ENCODE measurements at regions not wholly inside any gene's neighbourhood (a gene's known extent, or its start where the extent isn't known, plus 50 kb on each side); places are given as distances from the start of the nearest gene placed in this dataset.
"Not testable (repeated sequence)": the region's sequence is repeated elsewhere in the genome, so short reads cannot be mapped to it uniquely, and the experiment has no call there.

DNA sequence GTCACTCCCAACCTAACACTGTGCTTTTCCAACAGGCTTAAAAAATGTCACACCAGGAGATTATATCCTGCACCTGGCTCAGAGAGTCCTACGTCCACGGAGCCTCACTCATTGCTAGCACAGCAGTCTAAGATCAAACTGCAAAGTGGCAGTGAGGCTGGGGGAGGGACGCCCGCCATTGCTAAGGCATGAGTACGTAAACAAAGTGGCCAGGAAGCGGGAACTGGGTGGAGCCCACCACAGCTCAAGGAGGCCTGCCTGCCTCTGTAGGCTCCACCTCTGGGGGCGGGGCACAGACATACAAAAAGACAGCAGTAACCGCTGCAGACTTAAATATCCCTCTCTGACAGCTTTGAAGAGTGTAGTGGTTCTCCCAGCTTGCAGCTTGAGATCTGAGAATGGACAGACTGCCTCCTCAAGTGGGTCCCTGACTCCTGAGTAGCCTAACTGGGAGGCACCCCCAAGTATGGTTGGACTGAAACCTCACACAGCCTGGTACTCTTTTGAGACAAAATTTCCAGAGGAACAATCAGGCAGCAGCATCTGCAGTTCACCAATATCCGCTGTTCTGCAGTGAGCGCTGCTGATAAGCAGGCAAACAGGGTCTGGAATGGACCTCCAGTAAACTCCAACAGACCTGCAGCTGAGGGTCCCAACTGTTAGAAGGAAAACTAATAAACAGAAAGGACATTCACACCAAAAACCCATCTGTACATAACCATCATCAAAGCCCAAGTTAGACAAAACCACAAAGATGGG lies 2986.4 kb upstream of the OR11H1 start:
- H3K4me2 ChIP-seq (ENCODE audit: low read length); H3K36me3 ChIP-seq (ENCODE audit: low read depth, low read length); ATAC-seq; H3K4me3 ChIP-seq (ENCODE audit: low read length); H3K9me2 ChIP-seq (replicated peaks; ENCODE audit: low read length); H3K9me3 ChIP-seq (ENCODE audit: low read length); H3F3A ChIP-seq (ENCODE audit: low read length, unreplicated experiment); H4K20me1 ChIP-seq (ENCODE audit: low read length); H2AFZ ChIP-seq (ENCODE audit: low read length); H3K79me2 ChIP-seq (ENCODE audit: low read length); H3K9ac ChIP-seq (ENCODE audit: low read length); H3K4me1 ChIP-seq (ENCODE audit: insufficient read depth, low read length); CTCF ChIA-PET; BruUV-seq (replicated peaks); DNase-seq; H3K27ac ChIP-seq (ENCODE audit: low read length); intact Hi-C loops (cut with micrococcal nuclease); H3K27me3 ChIP-seq (ENCODE audit: low read length); POLR2A ChIA-PET (ENCODE audit: unreplicated experiment): not testable (repeated sequence)

DNA sequence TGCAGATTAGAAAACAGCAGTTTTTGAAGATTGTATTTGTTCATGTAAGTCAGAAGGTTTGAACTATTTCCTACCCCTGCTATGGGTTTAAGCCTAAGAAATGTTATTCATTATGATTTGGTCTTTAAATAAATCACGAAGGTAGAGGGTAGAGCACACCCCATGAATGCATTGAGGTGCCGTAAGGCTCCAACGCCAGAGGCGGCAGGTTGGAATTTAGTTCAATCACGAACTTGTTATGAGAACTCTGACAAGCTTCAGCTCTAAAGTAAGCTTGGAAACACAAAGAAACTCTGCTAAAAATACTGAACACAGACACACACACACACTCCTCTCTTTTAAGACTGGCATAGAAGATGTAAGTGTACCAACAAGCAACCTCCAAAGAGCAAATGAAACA lies 2974.6 kb upstream of the OR11H1 start:
- H3K79me2 ChIP-seq (ENCODE audit: low read length); H3K4me1 ChIP-seq (ENCODE audit: insufficient read depth, low read length); H3K27me3 ChIP-seq (ENCODE audit: low read length); CTCF ChIA-PET; H3K9ac ChIP-seq (ENCODE audit: low read length); H4K20me1 ChIP-seq (ENCODE audit: low read length); intact Hi-C loops (cut with micrococcal nuclease); H3K4me2 ChIP-seq (ENCODE audit: low read length); H3K9me2 ChIP-seq (replicated peaks; ENCODE audit: low read length); ATAC-seq; H3K27ac ChIP-seq (ENCODE audit: low read length); BruUV-seq (replicated peaks); DNase-seq; H3K36me3 ChIP-seq (ENCODE audit: low read depth, low read length); H3F3A ChIP-seq (ENCODE audit: low read length, unreplicated experiment); H3K9me3 ChIP-seq (ENCODE audit: low read length); POLR2A ChIA-PET (ENCODE audit: unreplicated experiment); H3K4me3 ChIP-seq (ENCODE audit: low read length); H2AFZ ChIP-seq (ENCODE audit: low read length): not testable (repeated sequence)

- H3F3A ChIP-seq (ENCODE audit: low read length, unreplicated experiment); H3K79me2 ChIP-seq (ENCODE audit: low read length); H3K4me2 ChIP-seq (ENCODE audit: low read length); H3K27me3 ChIP-seq (ENCODE audit: low read length); H3K4me1 ChIP-seq (ENCODE audit: insufficient read depth, low read length); H4K20me1 ChIP-seq (ENCODE audit: low read length); H3K9me3 ChIP-seq (ENCODE audit: low read length); CTCF ChIA-PET; H3K9ac ChIP-seq (ENCODE audit: low read length); ATAC-seq; BruUV-seq (replicated peaks); H2AFZ ChIP-seq (ENCODE audit: low read length); H3K36me3 ChIP-seq (ENCODE audit: low read depth, low read length); H3K4me3 ChIP-seq (ENCODE audit: low read length); H3K9me2 ChIP-seq (replicated peaks; ENCODE audit: low read length); intact Hi-C loops (cut with micrococcal nuclease); DNase-seq; POLR2A ChIA-PET (ENCODE audit: unreplicated experiment); H3K27ac ChIP-seq (ENCODE audit: low read length): not testable (repeated sequence)
Measured at GRCh38 chr22:12554648-12555192, 2973.3 kb upstream of the OR11H1 start.

DNA sequence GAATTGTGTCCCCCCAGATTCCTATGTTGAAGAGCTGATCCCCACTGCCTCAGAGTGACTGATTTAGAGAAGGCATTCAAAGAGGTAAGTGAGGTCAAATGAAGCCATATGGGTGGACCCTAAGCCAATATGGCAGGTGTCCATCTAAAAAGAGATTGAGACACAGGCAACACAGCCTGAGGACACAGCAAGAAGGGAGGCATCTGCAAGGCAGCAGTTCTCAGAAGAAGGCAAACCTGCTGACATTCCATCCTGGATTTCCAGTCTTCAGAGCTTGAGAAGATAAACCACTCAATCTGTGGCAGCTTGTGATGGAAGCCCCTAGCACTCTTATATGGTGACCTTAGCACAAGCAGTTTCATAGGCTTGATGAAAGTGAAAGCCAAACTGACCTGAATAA lies 2956.5 kb upstream of the OR11H1 start:
- intact Hi-C loops (cut with micrococcal nuclease); DNase-seq; H3K9me2 ChIP-seq (replicated peaks; ENCODE audit: low read length); ATAC-seq; H3K4me2 ChIP-seq (ENCODE audit: low read length); H3K27me3 ChIP-seq (ENCODE audit: low read length); H3K36me3 ChIP-seq (ENCODE audit: low read depth, low read length); H3F3A ChIP-seq (ENCODE audit: low read length, unreplicated experiment); BruUV-seq (replicated peaks); H3K9me3 ChIP-seq (ENCODE audit: low read length); H3K27ac ChIP-seq (ENCODE audit: low read length); H3K79me2 ChIP-seq (ENCODE audit: low read length); CTCF ChIA-PET; H3K4me3 ChIP-seq (ENCODE audit: low read length); POLR2A ChIA-PET (ENCODE audit: unreplicated experiment); H4K20me1 ChIP-seq (ENCODE audit: low read length); H2AFZ ChIP-seq (ENCODE audit: low read length); H3K9ac ChIP-seq (ENCODE audit: low read length); H3K4me1 ChIP-seq (ENCODE audit: insufficient read depth, low read length): not testable (repeated sequence)

DNA sequence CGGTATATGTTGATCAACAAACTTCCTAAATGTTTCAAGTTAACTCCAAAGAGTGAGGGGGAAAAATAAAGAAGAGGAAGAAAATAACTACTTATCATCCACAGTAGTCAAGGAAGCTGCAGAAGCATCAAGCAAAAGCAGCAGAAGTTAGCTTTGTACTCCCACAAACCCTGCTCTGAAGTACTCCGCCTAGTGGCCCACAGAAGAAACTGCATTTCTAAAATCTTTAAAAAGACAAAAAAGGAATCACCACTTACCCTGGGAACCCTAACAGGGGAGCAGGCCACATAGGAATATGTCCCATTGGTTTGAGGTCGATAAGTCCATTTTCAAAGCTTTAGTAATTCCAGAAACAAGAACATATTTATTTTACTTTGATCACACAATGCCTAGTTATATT lies 2948.3 kb upstream of the OR11H1 start:
- H3K9ac ChIP-seq (ENCODE audit: low read length); BruUV-seq (replicated peaks); intact Hi-C loops (cut with micrococcal nuclease); ATAC-seq; H3K9me2 ChIP-seq (replicated peaks; ENCODE audit: low read length); H3K4me3 ChIP-seq (ENCODE audit: low read length); H3F3A ChIP-seq (ENCODE audit: low read length, unreplicated experiment); H3K4me2 ChIP-seq (ENCODE audit: low read length); CTCF ChIA-PET; DNase-seq; H3K9me3 ChIP-seq (ENCODE audit: low read length); POLR2A ChIA-PET (ENCODE audit: unreplicated experiment); H3K79me2 ChIP-seq (ENCODE audit: low read length); H3K4me1 ChIP-seq (ENCODE audit: insufficient read depth, low read length); H3K27me3 ChIP-seq (ENCODE audit: low read length); H2AFZ ChIP-seq (ENCODE audit: low read length); H3K27ac ChIP-seq (ENCODE audit: low read length); H3K36me3 ChIP-seq (ENCODE audit: low read depth, low read length); H4K20me1 ChIP-seq (ENCODE audit: low read length): not testable (repeated sequence)

DNA sequence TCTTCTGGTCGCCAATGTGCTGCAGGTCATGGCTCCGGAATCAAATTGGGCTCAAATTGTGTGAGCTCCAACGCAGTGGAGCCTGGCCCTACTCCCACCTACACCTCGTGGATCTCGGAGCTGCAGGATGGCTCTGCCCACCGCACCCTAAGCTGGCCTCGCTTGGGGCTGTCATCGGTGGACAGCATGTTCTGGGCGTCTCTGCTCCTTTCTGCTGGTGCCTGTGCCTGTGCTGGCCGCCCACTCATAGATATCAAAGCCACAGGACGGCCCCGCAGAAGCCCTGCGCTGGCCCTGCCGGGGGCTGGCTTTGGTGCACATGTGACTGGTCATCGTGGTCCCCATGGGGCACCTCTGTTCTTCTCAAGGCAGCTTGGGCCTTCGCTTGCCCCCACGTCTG lies 2943.5 kb upstream of the OR11H1 start:
- H3K27me3 ChIP-seq (ENCODE audit: low read length); H3K4me3 ChIP-seq (ENCODE audit: low read length); H3K9me3 ChIP-seq (ENCODE audit: low read length); H3K4me1 ChIP-seq (ENCODE audit: insufficient read depth, low read length); ATAC-seq; CTCF ChIA-PET; H3K36me3 ChIP-seq (ENCODE audit: low read depth, low read length); H3K27ac ChIP-seq (ENCODE audit: low read length); H2AFZ ChIP-seq (ENCODE audit: low read length); H3F3A ChIP-seq (ENCODE audit: low read length, unreplicated experiment); intact Hi-C loops (cut with micrococcal nuclease); DNase-seq; POLR2A ChIA-PET (ENCODE audit: unreplicated experiment); H3K9ac ChIP-seq (ENCODE audit: low read length); H3K9me2 ChIP-seq (replicated peaks; ENCODE audit: low read length); H4K20me1 ChIP-seq (ENCODE audit: low read length); H3K79me2 ChIP-seq (ENCODE audit: low read length); BruUV-seq (replicated peaks); H3K4me2 ChIP-seq (ENCODE audit: low read length): not testable (repeated sequence)

DNA sequence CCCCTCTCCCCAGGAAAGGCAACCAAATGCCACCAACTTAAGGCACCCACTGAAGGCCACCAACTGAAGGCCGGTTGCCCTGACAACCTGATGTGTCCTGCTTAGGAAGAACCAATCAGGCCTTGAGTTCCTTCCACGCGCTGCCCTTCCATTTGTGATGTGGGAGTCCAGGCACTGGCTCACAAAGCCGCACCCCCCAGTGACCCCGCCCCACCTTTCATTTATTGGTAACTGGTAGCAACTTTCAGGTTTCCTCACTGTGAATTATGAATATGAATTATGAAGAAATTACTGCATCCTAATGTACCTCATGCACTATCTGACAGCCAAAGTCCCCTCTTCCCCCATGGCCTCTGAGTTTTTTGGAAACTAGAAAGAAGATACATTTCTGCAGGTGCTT lies 2943.1 kb upstream of the OR11H1 start:
- H4K20me1 ChIP-seq (ENCODE audit: low read length); H3F3A ChIP-seq (ENCODE audit: low read length, unreplicated experiment); H3K9ac ChIP-seq (ENCODE audit: low read length); POLR2A ChIA-PET (ENCODE audit: unreplicated experiment); H3K27ac ChIP-seq (ENCODE audit: low read length); CTCF ChIA-PET; H3K4me3 ChIP-seq (ENCODE audit: low read length); H3K36me3 ChIP-seq (ENCODE audit: low read depth, low read length); ATAC-seq; H3K9me3 ChIP-seq (ENCODE audit: low read length); intact Hi-C loops (cut with micrococcal nuclease); H3K79me2 ChIP-seq (ENCODE audit: low read length); H3K4me1 ChIP-seq (ENCODE audit: insufficient read depth, low read length); DNase-seq; H3K4me2 ChIP-seq (ENCODE audit: low read length); H3K27me3 ChIP-seq (ENCODE audit: low read length); BruUV-seq (replicated peaks); H2AFZ ChIP-seq (ENCODE audit: low read length); H3K9me2 ChIP-seq (replicated peaks; ENCODE audit: low read length): not testable (repeated sequence)

Data from PC-3 (cell line).